Neutrophil (primary cell): ENCODE measurements at regions not wholly inside any gene's neighbourhood (a gene's known extent, or its start where the extent isn't known, plus 50 kb on each side); places are given as distances from the start of the nearest gene placed in this dataset.
"Not testable (repeated sequence)": the region's sequence is repeated elsewhere in the genome, so short reads cannot be mapped to it uniquely, and the experiment has no call there.

Source experiments
- H3K27ac ChIP-seq: fragments of 200-600 bp; sonication (generic); 2 replicates; pipeline ENCODE4 v1.5.1; 2016; ENCODE audit warnings: mild to moderate bottlenecking, moderate library complexity
- H3K27me3 ChIP-seq: fragments of 200-600 bp; sonication (generic); 2 replicates; pipeline ENCODE4 v1.6.0; 2016; ENCODE audit warnings: mild to moderate bottlenecking
- H3K36me3 ChIP-seq: fragments of 200-600 bp; sonication (generic); 2 replicates; pipeline ENCODE4 v1.5.1; 2017
- H3K4me1 ChIP-seq, 2 experiments: fragments of 200-600 bp in 1 of 2; sonication (generic) in 1 of 2; 1 replicate in 1 of 2; 2 replicates in 1 of 2; pipeline versions ENCODE4 v1.5.1 to v1.6.1; 2013 to 2016; ENCODE audit warnings: low read depth in 1 of 2, low read length in 1 of 2, mild to moderate bottlenecking in 1 of 2, moderate library complexity in 1 of 2; ENCODE audit not compliant: control insufficient read depth in 1 of 2, insufficient read depth in 1 of 2
- H3K4me3 ChIP-seq, 2 experiments: fragments of 200-600 bp in 1 of 2; sonication (generic) in 1 of 2; 1 replicate in 1 of 2; 2 replicates in 1 of 2; pipeline ENCODE4 v1.5.1; 2013 to 2016; ENCODE audit warnings: low read depth in 1 of 2, low read length in 1 of 2, mild to moderate bottlenecking in 1 of 2, moderate library complexity in 1 of 2
- H3K9me3 ChIP-seq: fragments of 200-600 bp; sonication (generic); 2 replicates; pipeline ENCODE4 v1.5.1; 2016
- CTCF ChIP-seq: fragments of 200-600 bp; sonication (generic); IDR thresholded peaks from 2 replicates; pipeline ENCODE4 v1.5.1; 2016; ENCODE audit warnings: antibody characterized with exemption

GRCh38 chr14:106474261-106475028 lies 948.1 kb downstream of the TMEM121 start:
- H3K4me3 ChIP-seq, H3K27ac ChIP-seq, H3K4me1 ChIP-seq, H3K9me3 ChIP-seq, H3K36me3 ChIP-seq, H3K27me3 ChIP-seq: not testable (repeated sequence)

GRCh38 chr14:106475214-106475613 lies 948.8 kb downstream of the TMEM121 start:
- H3K27me3 ChIP-seq, H3K9me3 ChIP-seq, H3K4me1 ChIP-seq, H3K4me3 ChIP-seq, H3K36me3 ChIP-seq, H3K27ac ChIP-seq: not testable (repeated sequence)

- H3K4me3 ChIP-seq, H3K36me3 ChIP-seq, H3K27ac ChIP-seq, H3K9me3 ChIP-seq, H3K27me3 ChIP-seq, H3K4me1 ChIP-seq: not testable (repeated sequence)
Observed at GRCh38 chr14:106477600-106477999, 951.2 kb downstream of the TMEM121 start.

- H3K9me3 ChIP-seq, H3K36me3 ChIP-seq, H3K27me3 ChIP-seq, H3K4me3 ChIP-seq, H3K27ac ChIP-seq, H3K4me1 ChIP-seq: not testable (repeated sequence)
Observed at GRCh38 chr14:106480287-106480686, 953.9 kb downstream of the TMEM121 start.

GRCh38 chr14:106482213-106482612 lies 955.8 kb downstream of the TMEM121 start:
- not testable (repeated sequence) for H3K27me3 ChIP-seq, H3K9me3 ChIP-seq, H3K4me3 ChIP-seq, H3K27ac ChIP-seq, H3K4me1 ChIP-seq, H3K36me3 ChIP-seq

GRCh38 chr14:106487600-106487999 lies 961.2 kb downstream of the TMEM121 start:
- no peak for TF ChIP-seq CTCF
- Histone ChIP-seq H3K4me1 (no peaks in the 10 kb centered on the region), H3K4me3 (no peak overlapping the region), H3K9me3 (no peaks in the 10 kb centered on the region), H3K36me3 (no peaks in the 10 kb centered on the region), H3K27me3 (no peaks in the 10 kb centered on the region), H3K27ac (no peak overlapping the region)

- Histone ChIP-seq H3K27me3 (no peaks in the 10 kb centered on the region), H3K27ac (no peak overlapping the region), H3K9me3 (no peaks in the 10 kb centered on the region), H3K36me3 (no peaks in the 10 kb centered on the region), H3K4me1 (no peaks in the 10 kb centered on the region), H3K4me3 (no peak overlapping the region)
- no peak for TF ChIP-seq CTCF
Observed at GRCh38 chr14:106488291-106488690, 961.9 kb downstream of the TMEM121 start.

- Histone ChIP-seq H3K9me3 (no peaks in the 10 kb centered on the region), H3K27me3 (no peaks in the 10 kb centered on the region), H3K4me3 (no peak overlapping the region), H3K36me3 (no peaks in the 10 kb centered on the region), H3K27ac (no peak overlapping the region), H3K4me1 (no peaks in the 10 kb centered on the region)
- no peak for TF ChIP-seq CTCF
Observed at GRCh38 chr14:106489112-106489881, 962.9 kb downstream of the TMEM121 start.
